HG03342 (cell line): ENCODE measurements at regions not wholly inside any gene's neighbourhood (a gene's known extent, or its start where the extent isn't known, plus 50 kb on each side); places are given as distances from the start of the nearest gene placed in this dataset.

Experiments used
- ATAC-seq: cut with Tn5 transposase; IDR thresholded peaks from one replicate; pipeline ENCODE4 v1.9.1; 2021; ENCODE audit warnings: mild to moderate bottlenecking, moderate library complexity; ENCODE audit not compliant: unreplicated experiment

DNA sequence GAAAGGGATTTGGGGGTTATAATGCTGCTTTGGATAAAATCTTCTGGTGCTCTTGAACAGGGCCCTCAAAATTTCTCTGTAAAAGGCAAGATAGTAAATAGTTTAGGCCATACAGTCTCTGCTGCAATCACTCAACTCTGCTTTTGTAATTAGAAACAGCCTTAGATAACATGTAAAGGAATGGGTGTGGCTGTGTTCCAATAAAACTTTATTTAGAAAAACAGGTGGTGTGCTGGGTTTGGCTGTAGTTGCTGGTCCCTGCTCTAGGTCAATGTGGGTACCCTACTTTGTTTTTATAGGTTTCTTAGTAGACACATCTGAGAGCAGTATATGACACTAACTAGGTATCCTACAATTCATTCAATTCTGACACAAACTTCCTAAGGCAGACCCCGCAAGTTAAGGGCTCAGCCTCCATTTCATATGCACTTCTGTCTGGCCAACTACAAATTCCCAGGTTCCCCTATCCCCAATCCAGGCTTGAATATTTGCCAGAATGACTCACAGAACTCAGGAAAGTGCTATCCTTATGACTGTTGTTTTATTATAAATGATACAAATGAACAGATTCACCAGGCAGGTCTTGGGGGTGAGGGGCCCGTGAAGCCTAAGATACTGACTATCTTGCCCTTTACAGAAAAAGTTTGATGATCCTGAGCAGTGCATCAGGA, 349.9 kb downstream of the RPS24 start:
- no peak for ATAC-seq

DNA sequence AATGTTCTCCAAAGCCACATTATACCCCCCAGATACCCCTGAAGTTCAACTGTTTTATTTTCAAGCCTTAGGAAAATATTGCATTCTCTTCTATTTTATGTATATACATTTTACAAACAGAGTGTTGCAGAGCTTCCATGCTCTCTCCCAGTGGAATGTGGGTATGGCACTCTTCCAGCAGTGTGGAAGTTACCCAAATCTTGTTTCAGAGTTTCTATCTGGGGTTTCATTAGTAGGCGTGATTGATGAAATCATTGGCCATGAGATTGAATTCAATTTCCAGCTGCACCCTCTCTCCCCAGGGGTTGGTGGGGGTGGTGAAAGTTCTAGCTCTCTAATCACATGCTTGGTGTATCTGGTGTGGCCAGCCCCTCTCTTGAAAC, 350.4 kb downstream of the RPS24 start:
- no peak for ATAC-seq

DNA sequence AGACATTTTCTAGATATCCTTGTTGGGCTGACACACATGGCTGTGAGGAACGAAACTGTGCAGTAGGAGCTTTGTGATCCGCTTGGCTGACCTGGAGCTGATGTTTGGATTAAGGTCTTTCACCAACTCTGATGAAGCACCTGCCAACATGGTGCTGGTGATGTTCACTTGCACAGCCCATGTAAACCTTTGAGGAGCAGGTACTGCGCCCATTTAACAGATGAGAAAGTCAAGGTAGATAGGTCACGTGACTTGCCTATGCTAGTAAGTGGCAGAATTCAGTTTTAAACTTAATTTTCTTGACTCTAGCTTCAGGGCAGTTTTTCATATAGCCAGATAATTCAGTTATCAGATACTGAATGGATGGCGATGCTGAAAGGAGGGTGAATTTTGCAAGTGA, 351.9 kb downstream of the RPS24 start:
- no peak for ATAC-seq

DNA sequence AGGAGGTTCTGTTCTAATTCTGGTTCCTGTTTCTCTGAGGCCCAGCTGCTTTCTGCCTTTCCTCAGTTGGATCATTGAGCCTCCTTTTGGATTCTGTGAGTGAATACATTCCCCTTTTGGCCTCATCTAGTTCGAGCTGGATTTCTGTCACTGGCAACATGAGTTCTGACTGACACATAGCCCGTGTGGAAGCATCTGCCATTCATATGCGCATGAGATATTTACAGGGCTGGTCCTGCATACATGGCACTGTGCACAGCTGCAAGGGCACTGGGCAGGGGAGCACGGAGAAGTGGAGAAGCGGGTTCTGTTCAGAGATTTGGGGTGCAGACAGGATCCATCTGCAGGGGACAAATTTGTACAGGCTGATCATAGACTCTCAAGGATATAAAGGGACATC, 352.8 kb downstream of the RPS24 start:
- no peak for ATAC-seq

DNA sequence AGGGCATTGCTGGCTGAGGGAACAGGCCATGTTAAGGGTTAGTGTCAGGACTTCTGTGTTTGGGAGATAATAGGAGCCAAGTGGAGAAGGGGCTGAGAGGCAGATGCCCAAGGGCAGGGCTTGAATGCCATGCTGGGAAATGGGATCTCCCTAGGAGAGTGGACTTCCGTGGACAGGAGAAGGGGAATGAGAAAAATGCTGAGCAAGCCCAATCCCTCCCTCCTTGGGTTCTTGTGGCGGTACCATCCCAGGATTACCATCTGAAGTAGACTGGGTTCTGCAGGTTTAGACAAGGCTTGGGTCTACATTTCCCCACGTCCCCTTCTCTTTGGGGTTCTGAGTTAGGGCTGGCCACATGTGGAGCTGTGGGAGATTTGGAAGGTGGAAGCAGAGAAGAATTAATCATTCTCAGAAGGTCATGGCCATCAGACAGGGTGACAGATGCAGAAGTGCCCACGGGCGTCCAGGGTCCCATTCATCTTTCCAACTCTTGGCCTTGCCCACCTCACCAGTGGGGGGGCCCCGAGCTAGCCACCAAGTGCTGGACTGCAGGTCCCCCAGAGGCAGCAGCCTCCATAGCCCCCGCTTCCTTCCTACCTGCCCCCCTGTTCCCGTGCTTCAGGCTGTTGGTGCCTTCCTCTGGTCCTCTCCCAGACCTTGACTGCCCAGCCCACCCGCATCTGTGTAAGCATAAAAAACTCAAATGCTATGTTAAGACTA, 354.8 kb downstream of the RPS24 start:
- no peak for ATAC-seq

DNA sequence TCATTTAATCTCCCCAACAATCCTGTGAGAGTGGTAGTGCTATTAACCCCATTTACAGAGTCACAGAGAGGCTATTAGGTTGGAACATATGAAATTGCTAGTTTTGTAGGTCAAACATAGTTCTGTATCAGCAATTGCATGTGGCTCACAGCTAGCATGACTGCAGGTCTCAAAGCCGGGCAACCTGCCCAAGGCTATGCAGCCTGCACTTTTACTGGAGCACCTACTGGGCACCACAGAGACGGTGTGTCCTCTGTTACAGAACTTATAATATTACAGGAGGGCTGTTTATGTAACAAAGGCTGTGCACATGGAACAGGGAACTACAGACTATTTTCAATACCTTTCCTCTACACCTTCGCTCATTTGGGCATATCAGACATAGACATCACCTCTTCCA, 355.8 kb downstream of the RPS24 start:
- ATAC-seq: no peak

DNA sequence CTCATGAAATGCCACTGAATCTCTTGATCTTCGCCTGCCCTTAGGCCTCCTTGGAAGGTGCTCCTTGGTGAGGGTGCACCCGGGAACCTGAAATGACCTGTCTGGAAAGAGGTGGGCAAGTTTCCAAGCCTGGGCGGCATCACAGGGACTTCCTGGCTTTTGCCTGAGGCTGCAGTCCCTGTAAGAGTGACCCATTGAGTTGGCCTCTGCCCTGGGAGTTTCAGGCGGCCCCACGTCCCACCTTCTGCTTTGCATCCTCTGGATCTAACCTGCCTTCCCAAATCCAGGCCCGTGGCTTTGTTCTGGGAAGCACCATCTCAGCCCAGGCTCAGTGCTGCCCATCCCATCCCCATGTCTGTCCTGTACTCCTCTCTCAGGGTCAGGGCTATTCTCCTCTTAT, 356.4 kb downstream of the RPS24 start:
- no peak for ATAC-seq

DNA sequence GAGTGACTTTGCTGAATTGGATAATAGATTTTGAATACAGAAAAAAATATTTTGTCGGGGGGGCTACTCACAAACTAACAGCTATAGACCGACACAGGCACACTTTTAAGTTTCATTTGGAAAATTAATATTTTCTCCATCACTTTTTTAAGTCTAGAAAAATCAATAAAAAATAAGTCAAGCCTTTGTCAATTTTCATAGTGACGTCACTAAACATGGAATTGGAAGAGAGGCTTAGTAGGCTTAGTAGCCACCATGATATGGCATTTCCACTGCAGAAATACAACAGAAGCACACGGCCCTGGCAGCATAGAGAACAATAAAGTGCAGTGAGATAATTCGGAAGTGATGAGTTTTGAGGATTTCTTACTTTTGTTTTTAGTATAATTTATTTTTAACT, 357.2 kb downstream of the RPS24 start:
- ATAC-seq: no peak

DNA sequence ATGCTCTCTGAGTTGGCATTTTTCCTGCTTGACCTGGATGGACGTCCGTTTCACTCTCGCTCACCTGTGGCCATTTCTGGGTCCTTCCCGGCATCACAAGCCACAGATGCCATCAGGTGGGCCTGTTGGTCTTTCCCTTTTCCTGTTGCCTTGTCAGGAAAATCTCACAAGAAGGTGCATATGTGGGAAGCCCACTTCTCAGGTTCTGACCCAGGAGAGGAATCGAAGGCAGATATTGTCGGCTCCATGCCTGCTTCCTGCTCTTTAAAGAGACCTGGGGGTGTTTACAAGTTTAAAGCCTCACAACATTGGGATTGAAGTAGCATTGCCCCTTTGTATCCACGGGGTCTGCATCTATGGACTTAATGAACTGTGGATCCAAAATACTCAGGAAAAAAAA, 357.9 kb downstream of the RPS24 start:
- no peak for ATAC-seq

DNA sequence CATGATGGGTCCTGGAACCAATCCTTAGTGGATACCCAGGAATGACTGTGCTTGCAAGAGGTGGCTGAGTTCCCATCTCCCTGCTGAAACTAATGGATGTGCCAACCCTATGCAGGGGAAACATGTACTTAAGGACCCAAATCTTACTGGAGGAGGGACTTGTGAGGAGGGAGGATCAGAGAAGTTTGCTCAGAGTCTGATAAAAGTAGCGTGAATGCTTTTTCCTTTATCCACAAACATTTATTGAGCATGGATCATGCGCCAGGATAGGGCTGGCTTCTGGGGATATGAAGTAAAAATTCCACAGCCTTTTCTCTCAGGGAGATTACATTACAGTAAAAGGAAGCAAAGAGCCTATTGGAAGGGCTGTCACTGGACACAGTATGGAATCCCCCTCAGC, 358.5 kb downstream of the RPS24 start:
- no peak for ATAC-seq

DNA sequence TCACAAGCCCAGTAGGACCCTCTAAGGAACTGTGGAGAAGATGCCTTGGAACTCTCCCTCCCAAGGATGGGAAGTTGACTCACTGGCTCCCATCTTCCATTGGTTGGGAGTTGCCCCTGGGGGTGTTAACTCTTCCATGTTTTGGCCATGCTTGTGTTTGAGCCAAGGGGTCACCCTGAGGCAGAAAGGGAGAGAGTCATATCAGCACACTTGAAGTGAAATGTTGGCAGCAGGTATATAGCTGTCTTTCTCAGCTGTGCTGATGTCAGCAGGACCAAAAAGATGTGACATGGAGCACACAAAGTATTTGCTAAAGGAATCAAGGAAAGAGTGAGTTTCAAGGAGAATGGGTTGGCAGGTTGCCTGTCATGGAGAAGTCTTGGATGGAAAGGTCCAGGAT, 359.4 kb downstream of the RPS24 start:
- no peak for ATAC-seq

DNA sequence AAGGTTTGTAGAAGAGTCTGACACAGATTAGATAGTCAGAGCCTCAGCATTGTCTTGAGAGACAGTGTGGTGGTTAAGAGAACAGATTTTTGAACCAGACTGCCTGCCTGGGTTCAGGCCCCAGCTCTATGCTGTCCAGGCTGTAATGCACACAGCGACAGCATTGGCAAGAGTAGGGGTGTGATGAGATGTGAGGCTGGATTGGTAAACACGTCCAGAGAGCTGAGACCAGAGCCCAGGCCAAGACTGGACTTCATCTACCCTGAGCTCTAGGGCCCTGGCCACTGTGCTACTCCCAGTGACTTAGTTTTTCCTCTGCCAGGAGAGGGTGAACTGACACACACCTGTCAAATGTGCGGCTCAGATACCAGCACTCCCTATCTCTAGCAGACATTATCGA, 360.4 kb downstream of the RPS24 start:
- ATAC-seq: no peak

DNA sequence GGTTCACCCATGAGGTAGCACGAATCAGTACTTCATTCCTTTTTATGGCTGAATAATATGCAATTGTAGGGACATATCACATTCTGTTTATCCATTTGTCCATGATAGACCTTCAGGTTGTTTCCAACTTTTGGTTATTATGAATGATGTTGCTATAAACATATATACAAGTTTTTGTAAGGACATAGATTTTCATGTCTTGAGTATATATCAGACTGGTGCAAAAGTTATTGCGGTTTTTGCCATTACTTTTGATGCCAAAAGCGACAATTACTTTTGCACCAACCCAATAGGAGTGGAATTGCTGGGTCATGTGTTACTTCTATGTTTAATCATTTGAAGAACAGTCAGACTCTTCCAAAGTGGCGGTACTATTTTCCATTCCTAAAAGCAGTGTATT, 361.5 kb downstream of the RPS24 start:
- no peak for ATAC-seq

DNA sequence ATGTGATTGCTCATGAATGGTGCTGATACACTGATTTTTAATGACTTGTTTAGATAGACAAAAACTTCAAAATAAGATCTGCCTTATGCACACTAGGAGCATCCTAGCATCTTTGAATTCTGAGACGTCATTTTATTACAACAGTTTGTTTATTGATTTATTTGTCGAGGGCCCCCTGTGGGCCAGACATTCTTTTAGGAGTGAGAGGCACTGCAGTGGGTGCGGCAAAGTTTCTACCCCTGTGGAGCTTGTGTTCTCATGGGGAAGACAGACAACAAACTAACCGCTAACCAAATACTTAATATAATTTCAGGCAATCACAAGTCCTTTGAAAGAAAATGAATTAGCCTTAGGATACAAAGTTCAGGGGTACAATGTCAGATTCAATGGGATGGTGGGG, 363.1 kb downstream of the RPS24 start:
- ATAC-seq: no peak

DNA sequence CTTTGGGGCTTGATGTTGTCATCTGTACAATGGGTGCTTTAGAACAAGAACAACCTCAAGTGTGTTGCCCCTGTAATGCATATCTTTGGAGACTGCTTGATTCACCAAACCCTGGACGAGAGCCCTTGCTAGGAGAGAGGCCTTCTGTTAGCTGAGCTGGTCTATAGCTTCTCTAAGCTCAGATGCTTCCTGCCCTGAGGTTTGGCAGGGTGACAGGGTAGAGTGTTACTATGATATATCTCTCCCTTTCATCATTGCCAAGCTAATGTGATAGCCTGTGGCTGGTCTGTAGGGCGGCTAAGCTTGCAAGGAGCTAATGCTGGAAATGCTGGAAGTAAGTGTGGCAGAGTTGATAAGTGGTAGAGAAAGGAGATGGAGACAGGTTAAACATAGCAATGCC, 364.1 kb downstream of the RPS24 start:
- no peak for ATAC-seq

DNA sequence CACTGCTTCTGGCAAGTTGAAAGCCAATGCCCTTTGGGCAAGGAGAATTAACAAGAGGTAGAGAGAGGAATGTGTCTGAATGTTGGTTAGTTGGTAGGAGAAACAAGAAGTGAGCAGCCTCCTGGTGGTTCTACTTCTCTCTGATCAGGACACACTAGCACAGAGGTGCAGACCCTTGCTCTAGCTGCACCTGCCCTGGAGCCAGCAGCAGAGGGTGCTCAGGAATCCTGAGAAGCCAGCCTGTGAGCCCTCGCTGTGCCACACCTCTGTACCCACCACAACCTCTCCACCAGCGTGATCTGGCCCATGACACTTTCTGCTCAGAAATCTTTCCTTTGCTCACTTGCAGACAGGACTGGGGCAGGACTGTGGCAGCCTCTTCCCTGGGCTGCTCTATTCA, 364.7 kb downstream of the RPS24 start:
- ATAC-seq: no peak

DNA sequence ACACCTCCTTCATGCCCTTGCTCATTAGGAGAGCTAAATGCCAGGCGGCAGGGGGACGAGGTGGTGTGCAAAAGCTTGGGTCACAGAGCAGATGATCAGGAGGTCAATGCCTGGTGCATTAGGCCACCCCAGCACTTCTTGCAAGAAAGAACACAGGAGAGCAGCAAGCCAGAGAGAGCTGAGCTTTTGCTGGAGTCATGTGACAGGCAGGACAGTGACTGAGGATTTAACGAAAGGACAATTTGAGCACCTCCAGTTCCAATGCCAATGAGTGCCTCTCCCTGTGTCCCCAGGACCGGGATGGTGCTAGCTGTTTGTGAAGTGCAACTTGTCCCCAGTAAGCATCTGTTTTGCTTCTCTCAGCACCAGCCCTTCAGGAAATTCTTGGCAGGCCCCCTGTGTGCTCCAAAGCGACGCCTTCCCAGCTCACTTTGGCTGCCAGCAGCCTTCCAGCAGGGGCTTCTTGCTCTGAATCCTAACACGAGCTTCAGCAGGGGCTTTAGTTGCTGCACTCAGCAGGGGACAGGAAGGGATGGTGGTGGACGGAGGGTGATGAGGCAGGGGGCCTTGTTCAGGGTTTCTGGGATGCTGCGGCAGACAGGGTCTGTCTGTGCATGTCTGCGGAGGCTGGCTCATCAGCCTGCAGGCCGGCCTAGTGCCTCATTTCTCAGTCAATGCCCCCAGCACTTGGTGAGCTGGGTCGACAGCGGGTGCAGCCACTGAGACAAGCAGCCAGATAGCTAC, 368.1 kb downstream of the RPS24 start:
- no peak for ATAC-seq

DNA sequence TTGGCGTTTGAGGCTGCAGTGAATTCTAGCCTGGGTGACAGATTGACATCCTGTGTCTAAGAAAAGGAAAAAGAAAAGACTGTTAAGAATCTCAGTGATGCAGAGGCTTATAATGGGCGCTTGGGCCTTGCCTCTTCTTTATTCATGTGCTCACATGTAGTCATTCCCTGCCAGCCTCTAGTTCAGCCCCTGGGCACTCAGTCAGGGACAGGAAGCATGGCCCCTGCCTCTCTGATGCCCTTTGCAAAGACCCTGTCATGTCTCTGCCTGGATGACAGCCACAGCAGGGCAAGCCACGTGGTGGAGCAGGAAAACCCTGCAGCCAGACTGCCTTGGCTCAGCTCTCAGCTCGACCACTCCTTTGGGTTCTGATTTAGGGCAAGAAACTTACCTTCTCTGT, 368.9 kb downstream of the RPS24 start:
- no peak for ATAC-seq

DNA sequence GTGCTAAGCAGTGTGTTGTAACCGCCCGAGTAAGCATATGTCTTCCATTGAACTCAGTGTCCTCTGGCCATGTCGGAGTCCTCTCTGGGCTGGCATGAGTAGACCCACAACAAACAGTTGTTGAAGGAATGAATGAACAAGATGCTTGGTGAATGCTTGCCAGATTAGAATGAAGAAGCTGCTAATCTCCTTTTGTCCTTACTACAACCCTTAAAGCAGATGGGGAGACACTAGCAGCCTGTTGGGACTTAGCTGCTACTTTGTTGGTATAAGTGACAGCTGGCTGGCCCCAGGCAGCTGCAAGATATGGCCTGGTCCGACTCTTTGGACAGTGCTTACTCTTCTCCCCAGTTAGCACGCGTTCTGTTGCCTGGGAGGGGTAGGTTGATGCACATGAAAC, 370.1 kb downstream of the RPS24 start:
- ATAC-seq: no peak

DNA sequence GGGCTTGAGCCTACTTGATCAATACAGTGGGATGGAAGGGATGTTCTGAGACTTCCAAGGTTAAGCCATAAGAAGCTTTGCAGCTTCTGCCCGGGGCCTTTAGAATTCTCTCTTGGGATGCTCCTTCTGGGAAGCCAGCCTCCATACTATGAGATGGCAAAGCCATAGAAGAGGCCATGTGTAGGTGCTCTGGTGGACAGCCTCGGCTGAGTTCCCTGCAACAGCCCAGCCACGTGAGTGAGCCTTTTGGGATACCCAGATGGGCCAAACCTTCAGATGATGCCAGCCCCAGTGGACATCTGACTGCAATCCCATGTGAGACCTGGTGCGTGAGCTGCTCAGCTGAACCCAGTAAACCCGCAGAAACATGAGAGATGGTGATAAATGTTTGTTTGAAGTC, 370.6 kb downstream of the RPS24 start:
- ATAC-seq: no peak

DNA sequence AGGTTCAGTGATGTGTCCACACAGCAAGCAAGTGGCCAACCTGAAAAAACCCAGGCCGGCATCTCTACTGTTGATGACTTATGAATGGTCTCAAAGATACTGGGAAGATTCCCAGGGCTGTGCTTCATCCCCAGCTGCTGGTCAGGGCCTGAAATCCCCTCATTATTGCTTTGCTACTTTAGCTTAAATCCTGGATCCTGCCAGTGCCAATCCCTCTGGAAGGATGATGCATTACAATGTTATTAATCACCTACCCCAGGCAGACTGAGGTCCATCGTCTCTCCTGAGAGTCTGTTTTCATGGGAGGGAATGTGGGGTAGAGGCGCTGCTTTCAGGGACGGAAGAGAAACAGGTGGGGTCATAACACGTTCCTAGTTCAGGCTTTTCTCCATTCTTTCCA, 371.6 kb downstream of the RPS24 start:
- ATAC-seq: no peak

DNA sequence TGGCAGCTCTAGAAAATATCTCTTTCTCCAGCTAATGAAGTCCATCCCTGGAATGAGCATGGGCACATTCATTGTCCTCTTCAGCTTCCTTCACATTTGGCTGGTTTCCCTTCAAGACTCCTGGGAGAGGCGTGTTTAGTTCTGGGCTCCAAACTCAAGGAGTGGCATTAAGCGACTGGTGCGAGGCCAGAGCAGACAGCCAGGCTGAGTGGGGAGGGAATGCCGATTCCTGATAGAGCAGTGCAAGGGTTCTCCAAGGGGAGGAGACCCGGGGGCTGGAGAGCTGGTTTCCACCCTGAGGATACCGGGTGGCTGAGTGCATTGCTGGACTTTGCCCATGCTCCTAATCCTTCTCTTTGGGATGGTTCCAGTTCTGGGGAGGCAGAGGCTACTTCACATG, 372.1 kb downstream of the RPS24 start:
- ATAC-seq: no peak
